B cell (primary cell): ENCODE measurements at regions not wholly inside any gene's neighbourhood (a gene's known extent, or its start where the extent isn't known, plus 50 kb on each side); places are given as distances from the start of the nearest gene placed in this dataset.

Experiments
- ATAC-seq: fragments of 200-7000 bp; cut with Tn5 transposase; one replicate; pipeline ENCODE4 v1.10.0; 2021; ENCODE audit warnings: low read depth, mild to moderate bottlenecking, moderate number of reproducible peaks, moderate library complexity
- CTCF ChIA-PET: fragments of 350-600 bp; sonication (Branson Sonifier 250); formaldehyde crosslinking; loops from one replicate; lab custom pipeline; 2021; ENCODE audit warnings: antibody characterized with exemption, inconsistent platforms; lab: Charles Lee
- POLR2A ChIA-PET: fragments of 350-600 bp; sonication (Branson Sonifier 250); formaldehyde crosslinking; loops from one replicate; lab custom pipeline; 2021; ENCODE audit warnings: antibody characterized with exemption; lab: Charles Lee
- DNase-seq: peaks from one replicate; pipeline ENCODE4 v3.0.0; 2013
- H2AFZ ChIP-seq: 2 replicates; pipeline ENCODE4 v1.6.1; 2012; ENCODE audit warnings: mild to moderate bottlenecking, low read depth, low read length; ENCODE audit not compliant: insufficient read depth, poor library complexity, severe bottlenecking
- H3K27ac ChIP-seq, 2 donors: 1 replicate in 1 of 2; 2 replicates in 1 of 2; pipeline ENCODE4 v1.5.1; 2012 to 2013; ENCODE audit warnings: low read length in 2 of 2, mild to moderate bottlenecking in 2 of 2, moderate library complexity in 1 of 2
- H3K27me3 ChIP-seq, 4 experiments: fragments of 200-600 bp in 1 of 4; sonication (generic) in 1 of 4; replicated peaks in 1 of 4; 1 replicate in 2 of 4; 2 replicates in 2 of 4; pipeline versions ENCODE4 v1.6.1 to v1.7.0; 2013 to 2016; ENCODE audit warnings: low read length in 3 of 4, mild to moderate bottlenecking in 2 of 4, mixed read lengths in 1 of 4, moderate library complexity in 1 of 4; ENCODE audit not compliant: insufficient read depth in 4 of 4, control insufficient read depth in 3 of 4; ENCODE audit errors: control extremely low read depth in 1 of 4
- H3K36me3 ChIP-seq, 2 experiments: replicated peaks in 1 of 2; 1 replicate in 1 of 2; 2 replicates in 1 of 2; pipeline versions ENCODE4 v1.6.1 to v1.7.1; 2013; ENCODE audit warnings: low read length in 1 of 2; ENCODE audit not compliant: insufficient read depth in 2 of 2, control insufficient read depth in 1 of 2; ENCODE audit errors: control extremely low read depth in 1 of 2, extremely low read depth in 1 of 2
- H3K4me1 ChIP-seq, 2 donors: fragments of 200-600 bp in 1 of 2; sonication (generic) in 1 of 2; 1 replicate in 1 of 2; 2 replicates in 1 of 2; pipeline versions ENCODE4 v1.5.1 to v1.6.1; 2013 to 2017; ENCODE audit warnings: low read length in 2 of 2; ENCODE audit not compliant: control insufficient read depth in 2 of 2, insufficient read depth in 2 of 2
- H3K4me2 ChIP-seq: replicated peaks from 2 replicates; pipeline ENCODE3; 2012; ENCODE audit warnings: mild to moderate bottlenecking, low read depth, low read length; ENCODE audit not compliant: poor library complexity, severe bottlenecking
- H3K4me3 ChIP-seq, 5 experiments: fragments of 200-600 bp in 1 of 5; sonication (generic) in 1 of 5; 1 replicate in 3 of 5; 2 replicates in 2 of 5; pipeline versions ENCODE4 v1.5.1 to v1.7.0; 2011 to 2016; ENCODE audit warnings: low read length in 4 of 5, mild to moderate bottlenecking in 4 of 5, low read depth in 2 of 5, control low read depth in 1 of 5, moderate library complexity in 1 of 5; ENCODE audit not compliant: insufficient read depth in 1 of 5; ENCODE audit errors: control extremely low read depth in 1 of 5, extremely low read depth in 1 of 5
- H3K79me2 ChIP-seq: fragments of 200-600 bp; sonication (generic); one replicate; pipeline ENCODE4 v1.6.0; 2016; ENCODE audit warnings: low read length; ENCODE audit not compliant: control insufficient read depth, insufficient read depth
- H3K9ac ChIP-seq: fragments of 200-600 bp; sonication (generic); 2 replicates; pipeline ENCODE4 v1.6.1; 2017; ENCODE audit warnings: mild to moderate bottlenecking, low read length, moderate library complexity
- H3K9me3 ChIP-seq, 3 donors: one replicate each; pipeline versions ENCODE4 v1.6.1 to v1.7.1; 2013; ENCODE audit warnings: low read length in 2 of 3; ENCODE audit not compliant: control insufficient read depth in 2 of 3, insufficient read depth in 1 of 3; ENCODE audit errors: control extremely low read depth in 1 of 3
- H4K20me1 ChIP-seq: 2 replicates; pipeline ENCODE4 v1.6.0; 2012; ENCODE audit warnings: mild to moderate bottlenecking, low read length; ENCODE audit not compliant: insufficient read depth, control insufficient read depth, poor library complexity, severe bottlenecking
- H3K27ac Mint-ChIP-seq: one replicate; pipeline ENCODE4 v1.8.0; 2021; ENCODE audit warnings: mixed read lengths
- H3K27me3 Mint-ChIP-seq: one replicate; pipeline ENCODE4 v1.8.0; 2021; ENCODE audit warnings: mixed read lengths
- H3K4me1 Mint-ChIP-seq: one replicate; pipeline ENCODE4 v1.8.0; 2021; ENCODE audit warnings: mixed read lengths
- H3K4me3 Mint-ChIP-seq: one replicate; pipeline ENCODE4 v1.8.0; 2021; ENCODE audit warnings: mixed read lengths
- H3K9me3 Mint-ChIP-seq: one replicate; pipeline ENCODE4 v1.8.0; 2022; ENCODE audit warnings: mixed read lengths; ENCODE audit not compliant: insufficient read depth
- EZH2 ChIP-seq: IDR thresholded peaks from 2 replicates; pipeline ENCODE4 v1.6.1; 2012; ENCODE audit warnings: borderline replicate concordance, low read depth, mild to moderate bottlenecking, moderate library complexity, low read length; ENCODE audit not compliant: insufficient read depth, poor library complexity, severe bottlenecking
- WGBS: methylation state at CpG from one replicate; pipeline ENCODE4 v1.1.5; 2013; ENCODE audit warnings: missing lambda C conversion rate; ENCODE audit not compliant: insufficient coverage; 5-methylcytosine and 5-hydroxymethylcytosine counted together
- intact Hi-C: fragments of 100-400 bp; cut with micrococcal nuclease; formaldehyde crosslinking; loops from one replicate; pipeline ENCODE4 v1.10.0; 2022
- TF ChIP-seq, protein P1 (sequence below): fragments of 200-600 bp; IDR thresholded peaks from one replicate; pipeline ENCODE4 v1.8.0; 2022; ENCODE audit warnings: antibody characterized with exemption, mild to moderate bottlenecking

DNA sequence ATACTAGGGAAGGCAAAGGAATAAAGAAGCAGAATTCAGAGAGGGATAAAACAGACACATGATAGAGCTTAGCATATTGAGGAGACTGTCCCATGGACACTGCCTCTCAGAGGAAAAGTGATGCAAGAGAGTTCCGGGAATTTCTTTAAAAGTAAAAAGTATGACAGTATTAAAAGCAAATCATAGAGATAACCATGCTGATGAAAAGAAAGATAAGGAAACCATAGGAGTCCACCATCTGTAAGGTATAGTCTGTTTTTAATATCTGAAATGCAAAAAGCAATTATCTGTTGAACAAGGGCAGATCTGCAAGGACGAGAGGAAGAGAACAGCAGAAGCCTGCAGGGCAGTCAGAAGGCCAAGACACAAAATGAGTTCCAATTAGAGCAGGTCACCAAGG lies 495.9 kb upstream of the GOLIM4 start:
- 71% methylated on average over 1 of the region's 2 CpGs for WGBS

DNA sequence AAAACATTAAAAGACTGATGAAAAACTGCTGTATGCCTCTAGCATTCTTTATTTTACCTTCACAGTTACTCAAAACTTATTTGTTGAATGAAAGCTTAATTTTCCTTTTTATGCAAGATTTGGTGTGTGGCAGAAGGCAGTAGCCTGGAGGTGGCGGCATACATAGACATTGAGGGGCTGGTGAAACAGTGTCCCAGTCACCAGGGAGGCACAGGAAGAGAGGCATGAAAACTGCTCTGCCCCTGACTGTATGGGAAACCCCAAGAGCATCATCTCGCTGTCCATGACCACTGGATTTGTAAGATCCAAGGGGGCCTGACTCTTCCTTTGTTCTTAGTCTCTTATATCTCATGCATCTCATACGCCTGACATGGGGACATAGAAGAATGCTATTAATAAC lies 493.7 kb upstream of the GOLIM4 start:
- H3K9me3 ChIP-seq, result no peaks in the 10 kb centered on the region
- ChIA-PET CTCF (no interaction called here), POLR2A (no interaction called here)
- no CpG with 5 or more reads among the region's 3 CpGs for WGBS
- H3K27me3 Mint-ChIP-seq, result no peaks in the 10 kb centered on the region
- no peaks in the 10 kb centered on the region for H3K36me3 ChIP-seq
- H3K27ac Mint-ChIP-seq, result no peak overlapping the region
- TF ChIP-seq, protein P1, sequence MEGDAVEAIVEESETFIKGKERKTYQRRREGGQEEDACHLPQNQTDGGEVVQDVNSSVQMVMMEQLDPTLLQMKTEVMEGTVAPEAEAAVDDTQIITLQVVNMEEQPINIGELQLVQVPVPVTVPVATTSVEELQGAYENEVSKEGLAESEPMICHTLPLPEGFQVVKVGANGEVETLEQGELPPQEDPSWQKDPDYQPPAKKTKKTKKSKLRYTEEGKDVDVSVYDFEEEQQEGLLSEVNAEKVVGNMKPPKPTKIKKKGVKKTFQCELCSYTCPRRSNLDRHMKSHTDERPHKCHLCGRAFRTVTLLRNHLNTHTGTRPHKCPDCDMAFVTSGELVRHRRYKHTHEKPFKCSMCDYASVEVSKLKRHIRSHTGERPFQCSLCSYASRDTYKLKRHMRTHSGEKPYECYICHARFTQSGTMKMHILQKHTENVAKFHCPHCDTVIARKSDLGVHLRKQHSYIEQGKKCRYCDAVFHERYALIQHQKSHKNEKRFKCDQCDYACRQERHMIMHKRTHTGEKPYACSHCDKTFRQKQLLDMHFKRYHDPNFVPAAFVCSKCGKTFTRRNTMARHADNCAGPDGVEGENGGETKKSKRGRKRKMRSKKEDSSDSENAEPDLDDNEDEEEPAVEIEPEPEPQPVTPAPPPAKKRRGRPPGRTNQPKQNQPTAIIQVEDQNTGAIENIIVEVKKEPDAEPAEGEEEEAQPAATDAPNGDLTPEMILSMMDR, result no peak
- no peak for TF ChIP-seq EZH2
- no peak overlapping the region for H3K27ac ChIP-seq
- no peak overlapping the region for H3K4me2 ChIP-seq
- no peaks in the 10 kb centered on the region for H3K4me1 ChIP-seq
- no peak overlapping the region for H3K4me3 Mint-ChIP-seq
- no peak overlapping the region for H3K9ac ChIP-seq
- intact Hi-C loops, result no loop called here
- H3K4me1 Mint-ChIP-seq, result no peaks in the 10 kb centered on the region
- no peaks in the 10 kb centered on the region for H4K20me1 ChIP-seq
- no peak overlapping the region for H3K4me3 ChIP-seq
- H3K79me2 ChIP-seq, result no peaks in the 10 kb centered on the region
- no peaks in the 10 kb centered on the region for H3K27me3 ChIP-seq
- ATAC-seq, result no peak
- H2AFZ ChIP-seq, result no peak overlapping the region
- no peak for DNase-seq
- H3K9me3 Mint-ChIP-seq, result no peaks in the 10 kb centered on the region

More for the DNA sequence above, 495.9 kb upstream of the GOLIM4 start:
- POLR2A ChIA-PET, result no interaction called here
- DNase-seq, result no peak
- H3K27ac Mint-ChIP-seq, result no peak overlapping the region
- H2AFZ ChIP-seq, result no peak overlapping the region
- no peaks in the 10 kb centered on the region for H3K27me3 Mint-ChIP-seq
- TF ChIP-seq, protein P1, result no peak
- no peak for TF ChIP-seq EZH2
- H3K27ac ChIP-seq, result no peak overlapping the region
- H3K4me3 ChIP-seq, result no peak overlapping the region
- H3K36me3 ChIP-seq, result no peaks in the 10 kb centered on the region
- H4K20me1 ChIP-seq, result no peaks in the 10 kb centered on the region
- H3K79me2 ChIP-seq, result no peaks in the 10 kb centered on the region
- CTCF ChIA-PET, result no interaction called here
- no peaks in the 10 kb centered on the region for H3K9me3 ChIP-seq
- H3K4me1 Mint-ChIP-seq, result no peaks in the 10 kb centered on the region
- H3K9me3 Mint-ChIP-seq, result no peaks in the 10 kb centered on the region
- H3K27me3 ChIP-seq, result no peaks in the 10 kb centered on the region
- intact Hi-C loops, result no loop called here
- no peak overlapping the region for H3K4me2 ChIP-seq
- ATAC-seq, result no peak
- no peak overlapping the region for H3K4me3 Mint-ChIP-seq
- no peaks in the 10 kb centered on the region for H3K4me1 ChIP-seq
- no peak overlapping the region for H3K9ac ChIP-seq
